Choroid plexus epithelial cell (primary cell): ENCODE measurements at regions not wholly inside any gene's neighbourhood (a gene's known extent, or its start where the extent isn't known, plus 50 kb on each side); places are given as distances from the start of the nearest gene placed in this dataset.

ENCODE experiments used
- DNase-seq: peaks from one replicate; pipeline ENCODE4 v3.0.0-alpha.2; 2010; ENCODE audit warnings: low read depth
- H3K4me3 ChIP-seq: 2 replicates; pipeline ENCODE4 v1.5.1; 2011; ENCODE audit warnings: low read depth, mild to moderate bottlenecking, control low read depth, low read length, moderate library complexity
- CTCF ChIP-seq: conservative IDR thresholded peaks from 2 replicates; pipeline ENCODE4 v1.5.1; 2011; ENCODE audit warnings: low read depth, mild to moderate bottlenecking, control low read depth, inconsistent platforms, low read length, moderate library complexity

- H3K4me3 ChIP-seq: no peak overlapping the region
- no peak for DNase-seq
- no peak for TF ChIP-seq CTCF
These were observed 321.2 kb downstream of the UBE3D start for GRCh38 chr6:82744286-82745015.

GRCh38 chr6:82750556-82750955 is 315.1 kb downstream of the UBE3D start:
- DNase-seq: peak; percentile 14
- TF ChIP-seq CTCF: no peak
- no peak overlapping the region for H3K4me3 ChIP-seq

GRCh38 chr6:82751718-82752117 is 313.9 kb downstream of the UBE3D start:
- TF ChIP-seq CTCF: no peak
- no peak for DNase-seq

GRCh38 chr6:82761674-82762345 is 303.8 kb downstream of the UBE3D start:
- no peak for TF ChIP-seq CTCF
- DNase-seq: peak; percentile 15

More at GRCh38 chr6:82751718-82752117, 313.9 kb downstream of the UBE3D start:
- H3K4me3 ChIP-seq: no peak overlapping the region

GRCh38 chr6:82766476-82766875 is 299.2 kb downstream of the UBE3D start:
- no peak for DNase-seq
- TF ChIP-seq CTCF: no peak
- H3K4me3 ChIP-seq: no peak overlapping the region

More at GRCh38 chr6:82761674-82762345, 303.8 kb downstream of the UBE3D start:
- no peak overlapping the region for H3K4me3 ChIP-seq

- no peak for TF ChIP-seq CTCF
- H3K4me3 ChIP-seq: no peak overlapping the region
- DNase-seq: no peak
These were observed 298.6 kb downstream of the UBE3D start for GRCh38 chr6:82767037-82767436.
